PC-9 (cell line): ENCODE measurements at regions not wholly inside any gene's neighbourhood (a gene's known extent, or its start where the extent isn't known, plus 50 kb on each side); places are given as distances from the start of the nearest gene placed in this dataset.

Experiments used
- EZH2 ChIP-seq: fragments of 200-600 bp; sonication (generic); IDR thresholded peaks from 2 replicates; pipeline ENCODE4 v1.8.0; 2017; ENCODE audit warnings: antibody characterized with exemption, low read depth
- TF ChIP-seq, protein P1 (sequence below): fragments of 200-600 bp; sonication (generic); conservative IDR thresholded peaks from 2 replicates; pipeline ENCODE4 v1.6.1; 2017; ENCODE audit warnings: mixed run types, antibody characterized with exemption, mild to moderate bottlenecking, moderate library complexity

DNA sequence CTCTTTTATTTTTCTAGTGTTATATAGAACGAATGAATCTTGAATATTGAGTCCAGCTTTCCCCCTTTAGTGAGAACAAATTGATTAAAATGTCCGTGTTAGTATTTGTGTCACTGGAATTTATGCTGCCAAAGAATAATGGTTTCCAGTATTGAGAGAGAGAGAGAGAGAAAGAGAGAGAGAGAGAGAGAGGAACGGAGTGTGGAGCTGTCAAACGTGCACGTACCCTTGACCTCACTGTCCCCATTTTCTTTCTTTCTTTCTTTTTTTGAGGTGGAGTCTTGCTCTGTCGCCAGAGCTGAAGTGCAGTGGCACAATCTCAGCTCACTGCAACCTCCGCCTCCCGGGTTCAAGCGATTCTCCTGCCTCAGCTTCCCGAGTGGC is 70.9 kb upstream of the GREM2 start:
- TF ChIP-seq EZH2 = no peak
- TF ChIP-seq, protein P1, sequence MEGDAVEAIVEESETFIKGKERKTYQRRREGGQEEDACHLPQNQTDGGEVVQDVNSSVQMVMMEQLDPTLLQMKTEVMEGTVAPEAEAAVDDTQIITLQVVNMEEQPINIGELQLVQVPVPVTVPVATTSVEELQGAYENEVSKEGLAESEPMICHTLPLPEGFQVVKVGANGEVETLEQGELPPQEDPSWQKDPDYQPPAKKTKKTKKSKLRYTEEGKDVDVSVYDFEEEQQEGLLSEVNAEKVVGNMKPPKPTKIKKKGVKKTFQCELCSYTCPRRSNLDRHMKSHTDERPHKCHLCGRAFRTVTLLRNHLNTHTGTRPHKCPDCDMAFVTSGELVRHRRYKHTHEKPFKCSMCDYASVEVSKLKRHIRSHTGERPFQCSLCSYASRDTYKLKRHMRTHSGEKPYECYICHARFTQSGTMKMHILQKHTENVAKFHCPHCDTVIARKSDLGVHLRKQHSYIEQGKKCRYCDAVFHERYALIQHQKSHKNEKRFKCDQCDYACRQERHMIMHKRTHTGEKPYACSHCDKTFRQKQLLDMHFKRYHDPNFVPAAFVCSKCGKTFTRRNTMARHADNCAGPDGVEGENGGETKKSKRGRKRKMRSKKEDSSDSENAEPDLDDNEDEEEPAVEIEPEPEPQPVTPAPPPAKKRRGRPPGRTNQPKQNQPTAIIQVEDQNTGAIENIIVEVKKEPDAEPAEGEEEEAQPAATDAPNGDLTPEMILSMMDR = no peak
